ENCODE measurements at regions not wholly inside any gene's neighbourhood (a gene's known extent, or its start where the extent isn't known, plus 50 kb on each side); places are given as distances from the start of the nearest gene placed in this dataset.

DNA sequence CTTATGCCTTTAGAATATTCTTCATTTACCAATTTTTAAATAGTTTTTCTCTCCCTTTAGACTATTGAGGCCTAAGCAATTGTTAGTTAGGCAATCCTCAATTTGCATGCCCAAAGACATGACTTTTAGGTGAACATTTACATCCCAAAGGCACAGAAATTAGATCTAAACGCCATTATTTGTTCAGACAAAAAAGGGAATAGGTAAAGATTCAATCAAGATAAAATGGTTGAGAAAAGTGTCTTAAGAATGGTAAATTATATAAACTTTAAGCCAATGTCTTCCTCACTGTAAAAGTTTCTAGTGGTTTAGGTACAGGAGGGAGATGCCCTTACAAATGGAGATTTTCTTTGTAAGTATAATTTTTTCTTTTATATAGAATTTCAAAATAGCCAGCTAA lies 50.2 kb upstream of the MME start:
- no peak for DNase-seq (ENCODE audit: low read depth)

- DNase-seq (ENCODE audit: low read depth) = peak; percentile 94
Measured at GRCh38 chr3:155026999-155027591, 53.0 kb upstream of the MME start.

DNA sequence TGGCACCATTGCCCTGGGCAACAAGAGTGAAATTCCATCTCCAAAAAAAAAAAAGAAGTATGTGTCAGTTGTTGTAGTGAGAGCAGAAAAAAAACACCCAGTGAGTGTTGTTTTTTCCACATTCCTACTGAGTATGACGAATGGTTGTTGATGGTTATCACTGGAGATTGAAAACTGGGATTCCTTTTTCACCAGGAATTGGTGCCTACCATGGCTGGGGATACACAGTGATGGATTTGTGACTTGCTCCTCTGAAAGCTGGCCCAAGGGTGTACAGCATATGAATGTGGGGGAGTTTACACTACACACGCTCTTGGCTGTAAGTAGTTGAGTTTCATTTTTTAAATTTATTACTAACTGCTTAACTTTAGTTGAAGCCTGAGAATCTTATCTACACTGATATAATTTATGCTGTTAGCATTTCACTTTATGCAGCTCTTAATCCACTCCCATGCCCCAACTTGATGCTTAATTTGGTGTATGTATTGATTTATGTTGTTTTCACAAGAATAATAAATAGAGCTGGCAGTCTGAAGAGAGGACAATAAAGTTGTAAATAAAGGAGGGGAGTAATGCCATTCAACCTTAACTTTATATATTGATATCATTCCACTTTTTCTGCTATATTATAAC lies 56.0 kb upstream of the MME start:
- peak; percentile 98 for DNase-seq (ENCODE audit: low read depth)

DNA sequence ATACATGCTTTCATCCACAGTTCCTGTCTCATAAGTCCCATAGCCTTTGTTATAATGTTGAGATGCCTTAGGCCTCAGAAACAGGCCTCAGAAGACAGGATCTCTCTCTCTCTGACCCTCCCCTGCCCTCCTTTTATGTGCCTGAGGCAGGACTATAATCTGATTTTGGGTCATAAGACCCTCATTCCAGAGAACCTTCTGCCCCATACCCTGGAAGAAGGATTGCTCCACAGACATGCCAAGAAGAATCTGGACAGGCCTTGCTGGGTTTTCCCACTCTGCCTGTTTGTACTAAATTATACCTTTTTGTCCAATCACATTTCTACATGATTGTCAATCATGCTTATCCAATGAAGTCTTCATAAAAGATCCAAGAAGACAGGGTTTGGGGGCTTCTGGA lies 57.2 kb upstream of the MME start:
- DNase-seq (ENCODE audit: low read depth) = no peak

DNA sequence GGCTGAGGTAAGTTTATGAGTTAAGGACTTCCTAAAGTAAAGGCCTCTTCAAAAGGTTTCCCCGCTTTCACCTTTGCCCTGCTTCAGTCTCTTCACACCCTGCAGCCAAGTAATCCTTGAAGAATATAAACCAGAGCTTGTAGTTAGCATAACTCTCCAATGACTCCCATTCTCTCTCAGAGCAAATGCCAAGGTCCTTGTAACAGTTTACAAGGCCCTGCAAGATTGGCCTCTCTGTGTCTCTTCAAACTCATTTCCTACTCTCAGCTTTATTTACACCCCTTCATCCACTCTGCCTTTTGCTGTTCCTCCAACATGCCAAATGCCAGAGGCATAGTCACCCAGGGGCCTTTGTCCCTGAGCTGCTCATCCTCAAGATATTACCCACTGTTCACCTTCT lies 60.5 kb upstream of the MME start:
- peak; percentile 78 for DNase-seq (ENCODE audit: low read depth)

- DNase-seq (ENCODE audit: low read depth) = peak; percentile 61
Measured at GRCh38 chr3:155018621-155019330, 61.3 kb upstream of the MME start.

DNA sequence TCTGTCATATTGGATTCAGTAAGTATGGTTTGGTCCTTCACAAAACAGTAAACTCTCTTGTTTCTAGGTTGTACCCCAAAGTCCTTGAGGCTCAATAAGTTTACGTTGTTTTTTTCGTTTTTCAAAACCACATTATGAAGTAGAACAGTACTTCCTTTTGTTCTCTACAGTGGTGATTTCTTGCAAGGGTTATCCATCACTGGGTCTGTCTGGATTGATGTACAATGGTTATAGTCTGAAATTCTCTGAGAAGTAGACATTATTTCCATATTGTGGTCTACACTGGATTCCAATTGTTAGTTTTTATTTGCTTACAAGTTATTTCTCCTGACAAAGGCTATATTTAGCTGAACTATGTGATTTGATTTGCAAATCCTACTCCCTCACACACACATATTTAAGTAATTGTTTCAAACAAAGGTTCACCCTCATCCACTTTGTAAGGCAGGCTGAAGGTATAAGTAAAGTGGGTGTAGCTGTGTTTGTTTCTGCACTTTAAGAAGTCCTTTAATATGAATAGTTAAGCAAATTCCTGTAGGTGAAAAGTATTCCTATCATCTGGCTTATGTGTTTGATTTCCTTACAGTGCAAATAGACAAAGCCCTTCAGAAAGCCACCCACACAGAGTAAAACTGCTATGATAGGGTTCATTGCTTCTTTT lies 64.2 kb upstream of the MME start:
- DNase-seq (ENCODE audit: low read depth) = no peak

DNA sequence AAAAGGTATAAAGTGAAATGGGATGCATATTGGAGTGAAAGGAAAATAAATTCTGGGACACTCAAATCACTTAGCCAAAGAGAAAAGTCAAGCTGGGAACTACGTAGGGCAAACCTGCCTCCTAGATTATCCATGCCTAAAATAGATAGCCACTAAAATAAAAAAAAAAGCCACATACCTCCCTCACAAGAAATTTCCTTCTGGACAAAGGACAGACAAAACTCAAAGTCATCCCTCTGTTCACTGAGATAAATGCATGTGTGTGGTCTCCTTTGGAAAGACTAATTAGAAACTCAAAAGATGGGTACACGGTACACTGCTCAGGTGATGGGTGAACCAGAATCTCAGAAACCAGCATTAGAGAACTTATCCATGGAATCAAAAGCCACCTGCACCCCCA lies 65.2 kb upstream of the MME start:
- no peak for DNase-seq (ENCODE audit: low read depth)

- DNase-seq (ENCODE audit: low read depth) = peak; percentile 67
Measured at GRCh38 chr3:155013427-155013826, 66.7 kb upstream of the MME start.

GRCh38 chr3:155012584-155012983 lies 67.5 kb upstream of the MME start:
- no peak for DNase-seq (ENCODE audit: low read depth)

- DNase-seq (ENCODE audit: low read depth) = no peak
Measured at GRCh38 chr3:155010416-155010815, 69.7 kb upstream of the MME start.

GRCh38 chr3:155009217-155009616 lies 70.9 kb upstream of the MME start:
- DNase-seq (ENCODE audit: low read depth) = no peak

DNA sequence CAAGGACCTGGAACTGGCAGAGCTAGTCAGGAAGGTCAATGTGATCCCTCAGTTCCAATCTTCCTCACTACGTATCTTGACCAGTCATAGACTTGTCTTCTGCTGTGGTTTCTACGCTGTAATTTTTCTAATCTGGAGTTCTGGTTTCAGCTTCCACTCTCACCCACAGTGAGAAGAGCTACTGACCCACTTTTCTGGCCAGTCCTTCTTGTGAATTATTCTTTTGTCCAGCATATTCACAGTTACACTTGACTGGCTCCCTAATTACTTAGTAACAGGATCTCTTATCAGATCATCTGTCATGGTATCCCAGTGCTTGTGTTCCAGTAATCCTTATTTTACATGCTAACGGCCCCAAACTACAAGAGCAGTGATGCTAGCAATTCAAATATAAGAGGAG lies 72.4 kb upstream of the MME start:
- DNase-seq (ENCODE audit: low read depth) = no peak

DNA sequence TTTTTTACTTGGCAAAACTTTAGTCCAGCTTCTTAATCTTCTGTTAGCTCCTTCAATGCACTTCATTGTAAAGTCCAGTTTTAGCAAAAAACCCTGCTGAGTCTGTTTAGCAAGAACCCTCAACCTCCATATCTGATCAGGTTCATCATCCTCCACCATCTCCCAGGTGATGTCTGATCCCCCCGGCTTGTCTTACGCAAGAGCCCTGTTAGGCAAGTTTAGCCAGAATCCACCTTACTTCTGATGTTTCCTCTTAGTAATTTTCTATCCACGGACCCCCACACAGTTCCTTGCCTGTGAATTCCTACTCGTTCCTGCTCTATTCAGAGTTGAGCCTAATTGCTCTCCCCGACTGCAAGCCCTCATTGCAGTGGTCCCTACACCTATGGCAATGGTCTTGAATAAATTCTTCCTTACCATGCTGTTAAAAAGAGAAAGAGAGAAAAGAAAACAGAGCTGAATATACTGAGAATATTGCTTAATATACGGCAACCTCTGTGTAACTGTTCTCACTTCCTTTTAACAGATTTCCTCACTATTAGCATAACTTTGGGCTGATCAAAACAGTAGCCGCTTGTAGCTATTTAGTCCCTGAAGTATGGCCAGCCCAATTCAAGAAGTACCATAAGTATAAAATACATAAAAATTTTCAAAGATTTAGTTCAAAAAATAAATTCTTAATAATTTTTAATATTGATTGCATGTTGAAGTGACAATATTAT lies 78.7 kb upstream of the MME start:
- DNase-seq (ENCODE audit: low read depth) = no peak

DNA sequence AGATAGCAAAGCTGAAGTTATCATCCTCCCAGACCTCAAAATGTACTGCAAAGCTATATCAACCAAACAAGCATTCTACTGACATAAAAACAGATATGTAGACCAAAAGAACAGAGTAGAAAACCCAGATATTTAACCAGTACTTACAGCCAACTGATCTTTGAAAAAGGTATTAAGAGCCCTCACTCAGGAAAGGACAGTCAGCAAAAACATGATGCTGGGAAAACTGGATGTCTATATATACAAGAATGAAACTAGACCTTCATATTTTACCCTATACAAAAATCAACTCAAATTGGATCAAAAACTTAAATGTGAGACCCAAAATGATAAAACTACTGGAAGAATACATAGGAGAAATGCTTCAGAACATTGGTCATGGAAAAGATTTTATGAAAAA lies 87.5 kb upstream of the MME start:
- DNase-seq (ENCODE audit: low read depth) = no peak

DNA sequence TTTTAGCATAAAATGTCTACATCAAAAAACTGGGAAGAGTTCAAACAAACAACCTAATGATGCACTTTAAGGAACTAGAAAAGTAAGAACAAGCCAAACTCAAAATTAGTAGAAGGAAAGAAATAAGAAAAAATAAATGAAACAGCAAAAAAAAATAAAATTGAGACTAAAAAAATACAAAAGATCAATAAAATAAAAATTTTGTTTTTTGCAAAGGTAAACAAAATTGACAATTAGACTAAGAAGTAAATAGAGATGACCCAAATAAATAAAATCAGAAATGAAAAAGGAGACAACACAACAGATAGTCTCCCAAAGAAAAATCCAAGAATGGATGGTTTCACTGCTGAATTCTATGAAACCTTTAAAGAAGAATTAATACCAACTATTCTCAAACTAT lies 89.6 kb upstream of the MME start:
- DNase-seq (ENCODE audit: low read depth) = no peak

- DNase-seq (ENCODE audit: low read depth) = no peak
Measured at GRCh38 chr3:154987846-154988245, 92.3 kb upstream of the MME start.

DNA sequence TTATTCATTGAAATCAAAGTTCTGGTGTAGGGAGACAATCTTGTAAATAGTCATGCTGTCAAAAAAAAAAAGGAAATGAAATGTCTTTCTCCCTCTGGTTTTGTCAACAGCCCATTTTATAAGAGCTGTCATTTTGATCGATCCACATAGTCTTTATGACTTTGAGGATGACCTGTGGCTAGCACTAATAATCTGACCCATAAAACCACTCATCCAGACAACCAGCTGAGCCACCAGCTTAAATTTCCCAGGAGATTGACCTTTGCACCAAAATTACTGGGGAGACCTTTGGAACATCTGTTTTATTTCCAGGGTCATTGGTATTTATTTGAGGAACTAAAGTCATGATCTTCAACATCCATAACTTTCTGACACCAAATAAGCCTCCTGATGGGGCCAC lies 98.5 kb upstream of the MME start:
- no peak for DNase-seq (ENCODE audit: low read depth)

- DNase-seq (ENCODE audit: low read depth) = peak; percentile 39
Measured at GRCh38 chr3:154981201-154981600, 98.9 kb upstream of the MME start.

DNA sequence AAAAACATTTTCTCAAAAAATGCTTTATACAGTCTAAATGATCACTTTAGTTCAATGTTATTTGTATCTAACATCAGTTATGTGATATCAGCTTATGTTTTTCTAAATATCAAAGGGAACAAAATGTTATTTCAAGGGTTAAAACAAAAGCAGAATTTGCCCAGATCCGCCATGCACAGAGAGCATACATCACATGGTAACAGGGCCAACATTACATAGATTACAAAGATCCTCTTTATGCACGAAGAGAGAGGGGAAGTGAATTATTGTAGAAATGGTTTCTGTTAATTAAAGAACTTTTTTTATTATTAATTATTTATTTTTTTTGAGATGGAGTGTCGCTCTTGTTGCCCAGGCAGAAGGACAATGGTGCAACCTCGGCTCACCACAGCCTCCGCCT lies 100.8 kb upstream of the MME start:
- no peak for DNase-seq (ENCODE audit: low read depth)

GRCh38 chr3:154977666-154978065 lies 102.5 kb upstream of the MME start:
- no peak for DNase-seq (ENCODE audit: low read depth)
